ENCODE measurements at regions not wholly inside any gene's neighbourhood (a gene's known extent, or its start where the extent isn't known, plus 50 kb on each side); places are given as distances from the start of the nearest gene placed in this dataset.

GRCh38 chr18:6627645-6628044, 101.9 kb upstream of the ARHGAP28 start:
- no peak overlapping the region for H3K27ac ChIP-seq
- H3K9me3 ChIP-seq: no peaks in the 10 kb centered on the region
- peaks cover 0 to 5% of the 10 kb centered on the region in 2 donors for H3K4me1 ChIP-seq
- intact Hi-C loops (cut with DNase I; ENCODE audit: low total_unique reads): no loop called here
- TF ChIP-seq POLR2AphosphoS5 (IDR thresholded peaks at IDR 0.05) (no peak), POLR2A (IDR thresholded peaks at IDR 0.05) (no peak)
- TF ChIP-seq, protein P1, sequence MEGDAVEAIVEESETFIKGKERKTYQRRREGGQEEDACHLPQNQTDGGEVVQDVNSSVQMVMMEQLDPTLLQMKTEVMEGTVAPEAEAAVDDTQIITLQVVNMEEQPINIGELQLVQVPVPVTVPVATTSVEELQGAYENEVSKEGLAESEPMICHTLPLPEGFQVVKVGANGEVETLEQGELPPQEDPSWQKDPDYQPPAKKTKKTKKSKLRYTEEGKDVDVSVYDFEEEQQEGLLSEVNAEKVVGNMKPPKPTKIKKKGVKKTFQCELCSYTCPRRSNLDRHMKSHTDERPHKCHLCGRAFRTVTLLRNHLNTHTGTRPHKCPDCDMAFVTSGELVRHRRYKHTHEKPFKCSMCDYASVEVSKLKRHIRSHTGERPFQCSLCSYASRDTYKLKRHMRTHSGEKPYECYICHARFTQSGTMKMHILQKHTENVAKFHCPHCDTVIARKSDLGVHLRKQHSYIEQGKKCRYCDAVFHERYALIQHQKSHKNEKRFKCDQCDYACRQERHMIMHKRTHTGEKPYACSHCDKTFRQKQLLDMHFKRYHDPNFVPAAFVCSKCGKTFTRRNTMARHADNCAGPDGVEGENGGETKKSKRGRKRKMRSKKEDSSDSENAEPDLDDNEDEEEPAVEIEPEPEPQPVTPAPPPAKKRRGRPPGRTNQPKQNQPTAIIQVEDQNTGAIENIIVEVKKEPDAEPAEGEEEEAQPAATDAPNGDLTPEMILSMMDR (IDR thresholded peaks at IDR 0.05): no peak
- no peak overlapping the region for H3K4me3 ChIP-seq
- no peaks in the 10 kb centered on the region for H3K27me3 ChIP-seq
- no peak for DNase-seq (ENCODE audit: low spot score in 2 of 2)
- no peaks in the 10 kb centered on the region for H3K36me3 ChIP-seq

GRCh38 chr18:6628187-6628586, 101.3 kb upstream of the ARHGAP28 start:
- DNase-seq (ENCODE audit: low spot score in 2 of 2): no peak
- H3K27ac ChIP-seq: no peak overlapping the region
- peaks cover 0 to 5% of the 10 kb centered on the region in 2 donors for H3K4me1 ChIP-seq
- H3K4me3 ChIP-seq: no peak overlapping the region
- intact Hi-C loops (cut with DNase I; ENCODE audit: low total_unique reads): no loop called here
- TF ChIP-seq POLR2AphosphoS5 (IDR thresholded peaks at IDR 0.05): no peak
- TF ChIP-seq, protein P1 (IDR thresholded peaks at IDR 0.05): no peak
- no peak for TF ChIP-seq POLR2A (IDR thresholded peaks at IDR 0.05)
- no peaks in the 10 kb centered on the region for H3K9me3 ChIP-seq
- no peaks in the 10 kb centered on the region for H3K36me3 ChIP-seq
- H3K27me3 ChIP-seq: no peaks in the 10 kb centered on the region

GRCh38 chr18:6629635-6630140, 99.8 kb upstream of the ARHGAP28 start:
- Histone ChIP-seq H3K27me3 (no peaks in the 10 kb centered on the region), H3K4me1 (peaks cover 0 to 5% of the 10 kb centered on the region in 2 donors), H3K9me3 (no peaks in the 10 kb centered on the region), H3K36me3 (no peaks in the 10 kb centered on the region), H3K4me3 (no peak overlapping the region), H3K27ac (no peak overlapping the region)
- intact Hi-C loops (cut with DNase I; ENCODE audit: low total_unique reads): no loop called here
- DNase-seq (ENCODE audit: low spot score in 2 of 2): no peak
- no peak for TF ChIP-seq POLR2A (IDR thresholded peaks at IDR 0.05)
- no peak for TF ChIP-seq POLR2AphosphoS5 (IDR thresholded peaks at IDR 0.05)
- TF ChIP-seq, protein P1 (IDR thresholded peaks at IDR 0.05): no peak

GRCh38 chr18:6633310-6633709, 96.2 kb upstream of the ARHGAP28 start:
- Histone ChIP-seq H3K27ac (no peak overlapping the region), H3K9me3 (no peaks in the 10 kb centered on the region), H3K4me3 (no peak overlapping the region), H3K4me1 (no peaks in the 10 kb centered on the region), H3K27me3 (no peaks in the 10 kb centered on the region), H3K36me3 (no peaks in the 10 kb centered on the region)
- intact Hi-C loops (cut with DNase I; ENCODE audit: low total_unique reads): no loop called here
- TF ChIP-seq POLR2AphosphoS5 (IDR thresholded peaks at IDR 0.05): no peak
- TF ChIP-seq POLR2A (IDR thresholded peaks at IDR 0.05): no peak
- TF ChIP-seq, protein P1 (IDR thresholded peaks at IDR 0.05): no peak
- no peak for DNase-seq (ENCODE audit: low spot score in 2 of 2)

GRCh38 chr18:6636091-6636490, 93.4 kb upstream of the ARHGAP28 start:
- Histone ChIP-seq H3K9me3 (no peaks in the 10 kb centered on the region), H3K27ac (no peak overlapping the region), H3K4me3 (no peak overlapping the region), H3K36me3 (no peaks in the 10 kb centered on the region), H3K27me3 (no peaks in the 10 kb centered on the region), H3K4me1 (no peaks in the 10 kb centered on the region)
- TF ChIP-seq POLR2A (IDR thresholded peaks at IDR 0.05) (no peak), POLR2AphosphoS5 (IDR thresholded peaks at IDR 0.05) (no peak)
- TF ChIP-seq, protein P1 (IDR thresholded peaks at IDR 0.05): no peak
- intact Hi-C loops (cut with DNase I; ENCODE audit: low total_unique reads): no loop called here
- no peak for DNase-seq (ENCODE audit: low spot score in 2 of 2)

All from breast epithelium (tissue), 4 donors.